Endothelial cell (in vitro differentiated cells): ENCODE measurements at regions not wholly inside any gene's neighbourhood (a gene's known extent, or its start where the extent isn't known, plus 50 kb on each side); places are given as distances from the start of the nearest gene placed in this dataset.
"Not testable (repeated sequence)": the region's sequence is repeated elsewhere in the genome, so short reads cannot be mapped to it uniquely, and the experiment has no call there.

Experiments used
- DNase-seq: peaks from one replicate; pipeline ENCODE4 v3.0.0; 2021; ENCODE audit warnings: low spot score
- H3K27ac Mint-ChIP-seq: one replicate; pipeline ENCODE4 v1.8.0; 2021; ENCODE audit warnings: mixed read lengths, inconsistent platforms; ENCODE audit not compliant: unreplicated experiment
- H3K27me3 Mint-ChIP-seq: one replicate; pipeline ENCODE4 v1.8.0; 2021; ENCODE audit warnings: mild to moderate bottlenecking, moderate library complexity, mixed read lengths, inconsistent platforms; ENCODE audit not compliant: unreplicated experiment
- H3K36me3 Mint-ChIP-seq: one replicate; pipeline ENCODE4 v1.8.0; 2021; ENCODE audit warnings: mild to moderate bottlenecking, low read depth, mixed read lengths, inconsistent platforms; ENCODE audit not compliant: unreplicated experiment
- H3K4me1 Mint-ChIP-seq: one replicate; pipeline ENCODE4 v1.8.0; 2021; ENCODE audit warnings: mild to moderate bottlenecking, mixed read lengths, inconsistent platforms; ENCODE audit not compliant: unreplicated experiment
- H3K4me3 Mint-ChIP-seq: one replicate; pipeline ENCODE4 v1.8.0; 2021; ENCODE audit warnings: mild to moderate bottlenecking, mixed read lengths, inconsistent platforms; ENCODE audit not compliant: unreplicated experiment
- H3K9me3 Mint-ChIP-seq: one replicate; pipeline ENCODE4 v1.8.0; 2021; ENCODE audit warnings: mixed read lengths, inconsistent platforms; ENCODE audit not compliant: unreplicated experiment
- TF ChIP-seq, protein P1 (sequence below): fragments of 200-600 bp; sonication (generic); IDR thresholded peaks from one replicate; pipeline ENCODE4 v1.5.0; 2021; ENCODE audit warnings: antibody characterized with exemption; ENCODE audit not compliant: unreplicated experiment

DNA sequence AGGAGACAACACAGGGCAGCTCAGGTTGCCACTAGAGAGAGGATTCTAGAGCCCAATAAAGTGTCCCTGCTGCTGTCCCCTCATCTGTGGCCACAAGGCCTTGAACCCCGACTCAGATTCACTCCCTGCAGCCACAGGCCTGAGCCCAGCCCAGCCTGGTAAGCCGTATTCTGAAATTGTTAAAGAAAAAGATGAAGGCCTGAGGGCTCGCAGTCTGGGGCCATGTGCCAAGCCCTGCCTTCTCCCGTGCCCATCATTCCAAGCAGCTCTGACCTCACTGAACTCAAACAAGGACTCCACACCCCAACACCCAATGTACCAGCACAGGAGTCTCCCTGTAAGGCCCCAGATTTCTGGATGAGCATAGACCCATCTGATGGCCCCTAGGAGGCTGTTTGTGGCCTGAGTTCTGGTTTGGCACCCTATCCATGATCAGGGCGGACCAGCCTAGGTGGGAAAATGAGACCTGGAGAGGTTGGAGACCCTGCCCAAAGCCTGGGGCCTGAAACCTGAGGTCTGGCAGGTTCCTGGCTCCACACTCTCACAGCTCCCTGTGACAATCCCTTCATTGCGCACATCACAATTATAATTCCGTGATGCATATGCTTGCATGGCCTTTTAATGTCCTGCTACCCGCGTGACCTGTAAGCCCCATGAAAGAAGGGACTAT, 62.0 kb upstream of the TOP1 start:
- Mint-ChIP-seq H3K4me1 (peaks cover 5% of the 10 kb centered on the region), H3K27me3 (peaks cover under 1% of the 10 kb centered on the region), H3K4me3 (no peak overlapping the region), H3K36me3 (no peaks in the 10 kb centered on the region), H3K27ac (no peak overlapping the region), H3K9me3 (no peaks in the 10 kb centered on the region)
- DNase-seq = no peak
- TF ChIP-seq, protein P1, sequence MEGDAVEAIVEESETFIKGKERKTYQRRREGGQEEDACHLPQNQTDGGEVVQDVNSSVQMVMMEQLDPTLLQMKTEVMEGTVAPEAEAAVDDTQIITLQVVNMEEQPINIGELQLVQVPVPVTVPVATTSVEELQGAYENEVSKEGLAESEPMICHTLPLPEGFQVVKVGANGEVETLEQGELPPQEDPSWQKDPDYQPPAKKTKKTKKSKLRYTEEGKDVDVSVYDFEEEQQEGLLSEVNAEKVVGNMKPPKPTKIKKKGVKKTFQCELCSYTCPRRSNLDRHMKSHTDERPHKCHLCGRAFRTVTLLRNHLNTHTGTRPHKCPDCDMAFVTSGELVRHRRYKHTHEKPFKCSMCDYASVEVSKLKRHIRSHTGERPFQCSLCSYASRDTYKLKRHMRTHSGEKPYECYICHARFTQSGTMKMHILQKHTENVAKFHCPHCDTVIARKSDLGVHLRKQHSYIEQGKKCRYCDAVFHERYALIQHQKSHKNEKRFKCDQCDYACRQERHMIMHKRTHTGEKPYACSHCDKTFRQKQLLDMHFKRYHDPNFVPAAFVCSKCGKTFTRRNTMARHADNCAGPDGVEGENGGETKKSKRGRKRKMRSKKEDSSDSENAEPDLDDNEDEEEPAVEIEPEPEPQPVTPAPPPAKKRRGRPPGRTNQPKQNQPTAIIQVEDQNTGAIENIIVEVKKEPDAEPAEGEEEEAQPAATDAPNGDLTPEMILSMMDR = no peak

DNA sequence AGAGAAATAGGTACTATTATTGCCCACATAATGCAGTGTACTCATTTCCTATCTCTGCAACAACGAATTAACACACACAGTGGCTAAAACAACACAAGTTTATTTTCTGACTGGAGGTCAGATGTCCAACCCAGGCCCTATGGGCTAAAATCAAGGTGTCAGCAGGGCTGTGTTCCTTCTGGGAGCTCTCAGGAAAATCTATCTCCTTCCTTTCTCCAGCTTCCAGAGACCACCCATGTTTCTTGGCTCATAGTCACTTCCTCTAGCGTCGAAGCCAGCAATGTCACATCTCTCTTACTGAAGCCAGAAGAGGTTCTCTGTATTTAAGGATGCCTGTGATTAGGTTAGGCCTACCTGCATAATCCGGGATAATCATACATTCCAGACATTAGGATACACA, 60.9 kb upstream of the TOP1 start:
- no peak overlapping the region for H3K4me3 Mint-ChIP-seq
- H3K27me3 Mint-ChIP-seq = no peaks in the 10 kb centered on the region
- no peak overlapping the region for H3K27ac Mint-ChIP-seq
- no peaks in the 10 kb centered on the region for H3K9me3 Mint-ChIP-seq
- H3K4me1 Mint-ChIP-seq = peaks cover 5% of the 10 kb centered on the region
- TF ChIP-seq, protein P1 = no peak
- H3K36me3 Mint-ChIP-seq = no peaks in the 10 kb centered on the region
- no peak for DNase-seq

DNA sequence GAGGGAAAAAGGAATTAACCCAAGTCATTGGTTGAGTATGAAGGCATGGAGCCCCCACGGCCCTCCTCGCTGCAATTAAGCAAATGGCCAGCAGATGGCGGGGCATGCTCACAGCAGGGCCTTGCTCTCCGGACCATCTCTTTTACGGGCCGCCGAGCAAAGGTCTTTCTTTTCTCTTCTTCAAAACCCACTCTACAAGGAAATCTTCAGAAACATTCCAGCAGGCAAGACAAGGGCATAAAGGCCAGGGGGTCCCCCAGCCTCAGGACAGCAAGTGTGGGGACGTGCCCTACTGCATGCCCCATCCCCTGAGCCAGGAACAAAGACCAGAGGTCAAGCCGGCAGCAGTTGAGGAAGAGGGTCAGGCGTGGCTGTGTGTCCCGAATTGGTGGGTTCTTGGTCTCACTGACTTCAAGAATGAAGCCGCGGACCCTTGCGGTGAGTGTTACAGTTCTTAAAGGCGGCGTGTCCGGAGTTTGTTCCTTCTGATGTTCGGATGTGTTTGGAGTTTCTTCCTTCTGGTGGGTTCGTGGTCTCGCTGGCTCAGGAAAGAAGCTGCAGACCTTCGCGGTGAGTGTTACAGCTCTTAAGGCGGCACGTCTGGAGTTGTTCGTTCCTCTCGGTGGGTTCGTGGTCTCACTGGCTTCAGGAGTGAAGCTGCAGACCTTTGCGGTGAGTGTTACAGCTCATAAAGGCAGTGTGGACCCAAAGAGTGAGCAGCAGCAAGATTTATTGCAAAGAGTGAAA, 59.6 kb upstream of the TOP1 start:
- H3K4me3 Mint-ChIP-seq = peak overlapping the region; percentile 23
- not testable (repeated sequence) for H3K36me3 Mint-ChIP-seq, H3K9me3 Mint-ChIP-seq, H3K4me1 Mint-ChIP-seq, H3K27ac Mint-ChIP-seq, H3K27me3 Mint-ChIP-seq
- TF ChIP-seq, protein P1 = peak; percentile 90
- peak; percentile 94 for DNase-seq

DNA sequence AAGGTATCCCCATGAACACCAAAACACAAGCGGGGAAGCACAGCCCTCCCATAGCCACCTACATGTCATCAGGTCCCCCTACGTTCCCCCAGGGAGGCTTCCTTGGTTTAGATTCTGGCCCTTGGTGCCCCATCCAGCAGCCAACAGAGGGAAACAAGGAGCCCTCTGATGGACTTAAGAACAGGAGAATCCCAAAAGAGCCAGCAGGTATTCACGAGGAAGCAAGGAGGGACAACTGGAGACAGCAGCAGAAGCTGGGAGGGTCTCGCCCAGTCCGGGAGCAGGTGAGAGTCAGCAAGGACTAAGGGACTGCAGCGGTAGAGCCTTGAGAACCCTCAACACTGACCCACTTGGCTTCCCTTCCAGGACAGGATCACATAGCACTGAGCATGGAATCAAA, 58.4 kb upstream of the TOP1 start:
- no peak overlapping the region for H3K4me3 Mint-ChIP-seq
- DNase-seq = no peak
- no peak overlapping the region for H3K27ac Mint-ChIP-seq
- H3K27me3 Mint-ChIP-seq = no peaks in the 10 kb centered on the region
- no peaks in the 10 kb centered on the region for H3K9me3 Mint-ChIP-seq
- TF ChIP-seq, protein P1 = no peak
- no peaks in the 10 kb centered on the region for H3K36me3 Mint-ChIP-seq
- H3K4me1 Mint-ChIP-seq = peaks cover 5% of the 10 kb centered on the region

DNA sequence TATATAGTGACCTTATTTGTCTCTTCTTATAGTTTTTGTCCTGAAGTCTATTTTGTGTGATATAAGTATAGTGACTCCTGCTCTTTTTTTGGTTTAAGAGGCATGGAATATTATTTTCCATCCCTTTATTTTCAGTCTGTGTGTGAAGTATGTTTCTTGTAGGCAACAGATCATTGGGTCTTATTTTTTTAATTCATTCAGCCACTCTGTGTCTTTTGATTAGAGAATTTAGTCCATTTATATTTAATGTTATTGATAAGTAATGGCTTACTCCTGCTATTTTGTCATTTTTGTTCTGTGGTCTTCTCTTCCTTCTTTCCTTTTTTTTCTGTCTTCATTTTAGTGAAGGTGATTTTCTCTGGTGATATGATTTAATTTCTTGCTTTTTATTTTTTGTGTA, 51.4 kb upstream of the TOP1 start:
- Mint-ChIP-seq H3K36me3 (no peaks in the 10 kb centered on the region), H3K27ac (no peak overlapping the region), H3K9me3 (no peaks in the 10 kb centered on the region), H3K4me1 (no peaks in the 10 kb centered on the region), H3K4me3 (no peak overlapping the region), H3K27me3 (no peaks in the 10 kb centered on the region)
- TF ChIP-seq, protein P1 = no peak
- no peak for DNase-seq
